ENCODE measurements at regions not wholly inside any gene's neighbourhood (a gene's known extent, or its start where the extent isn't known, plus 50 kb on each side); places are given as distances from the start of the nearest gene placed in this dataset.

GRCh38 chr16:86391984-86392383 is 118.3 kb upstream of the FOXF1 start:
- DNase-seq (ENCODE audit: low read depth) (peak; percentile 79), FAIRE-seq (peak; percentile 60)
- Histone ChIP-seq H3K4me2 (ENCODE audit: low read length) (peak overlapping the region; percentile 64), H2AFZ (ENCODE audit: low read depth, low read length) (no peak overlapping the region), H3K4me1 (ENCODE audit: insufficient read depth, low read length) (peaks cover 36% of the 10 kb centered on the region), H3K4me3 (ENCODE audit: insufficient read depth, low read depth, low read length) (no peak overlapping the region), H3K9me3 (ENCODE audit: insufficient read depth, low read depth, low read length) (peaks cover 8% of the 10 kb centered on the region), H4K20me1 (ENCODE audit: insufficient read depth, low read length) (no peaks in the 10 kb centered on the region), H3K79me2 (ENCODE audit: insufficient read depth, low read length) (no peaks in the 10 kb centered on the region), H3K9ac (ENCODE audit: low read length) (peak overlapping the region; percentile 44), H3K27ac (ENCODE audit: low read depth, low read length) (peak overlapping the region; percentile 61), H3K36me3 (ENCODE audit: insufficient read depth, low read length) (no peaks in the 10 kb centered on the region), H3K27me3 (ENCODE audit: insufficient read depth, low read length) (no peaks in the 10 kb centered on the region)
- Mint-ChIP-seq H3K4me3 (ENCODE audit: unreplicated experiment) (no peak overlapping the region), H3K27ac (ENCODE audit: unreplicated experiment) (no peak overlapping the region), H3K36me3 (ENCODE audit: low read depth, unreplicated experiment) (no peaks in the 10 kb centered on the region), H3K4me1 (ENCODE audit: low read depth, unreplicated experiment) (peaks cover 30% of the 10 kb centered on the region), H3K9me3 (ENCODE audit: unreplicated experiment) (peaks cover 3% of the 10 kb centered on the region), H3K27me3 (ENCODE audit: low read depth, unreplicated experiment) (peaks cover 3% of the 10 kb centered on the region)
- no peak for TF ChIP-seq EZH2 (IDR thresholded peaks at IDR 0.05; ENCODE audit: insufficient read depth, low read length)
- TF ChIP-seq, protein P1, sequence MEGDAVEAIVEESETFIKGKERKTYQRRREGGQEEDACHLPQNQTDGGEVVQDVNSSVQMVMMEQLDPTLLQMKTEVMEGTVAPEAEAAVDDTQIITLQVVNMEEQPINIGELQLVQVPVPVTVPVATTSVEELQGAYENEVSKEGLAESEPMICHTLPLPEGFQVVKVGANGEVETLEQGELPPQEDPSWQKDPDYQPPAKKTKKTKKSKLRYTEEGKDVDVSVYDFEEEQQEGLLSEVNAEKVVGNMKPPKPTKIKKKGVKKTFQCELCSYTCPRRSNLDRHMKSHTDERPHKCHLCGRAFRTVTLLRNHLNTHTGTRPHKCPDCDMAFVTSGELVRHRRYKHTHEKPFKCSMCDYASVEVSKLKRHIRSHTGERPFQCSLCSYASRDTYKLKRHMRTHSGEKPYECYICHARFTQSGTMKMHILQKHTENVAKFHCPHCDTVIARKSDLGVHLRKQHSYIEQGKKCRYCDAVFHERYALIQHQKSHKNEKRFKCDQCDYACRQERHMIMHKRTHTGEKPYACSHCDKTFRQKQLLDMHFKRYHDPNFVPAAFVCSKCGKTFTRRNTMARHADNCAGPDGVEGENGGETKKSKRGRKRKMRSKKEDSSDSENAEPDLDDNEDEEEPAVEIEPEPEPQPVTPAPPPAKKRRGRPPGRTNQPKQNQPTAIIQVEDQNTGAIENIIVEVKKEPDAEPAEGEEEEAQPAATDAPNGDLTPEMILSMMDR (IDR thresholded peaks at IDR 0.05; ENCODE audit: insufficient read depth, low read depth, low read length), result no peak

- Histone ChIP-seq H3K4me2 (ENCODE audit: low read length) (peak overlapping the region; percentile 64), H3K4me1 (ENCODE audit: insufficient read depth, low read length) (peaks cover 34% of the 10 kb centered on the region), H2AFZ (ENCODE audit: low read depth, low read length) (no peak overlapping the region), H3K27me3 (ENCODE audit: insufficient read depth, low read length) (no peaks in the 10 kb centered on the region), H3K27ac (ENCODE audit: low read depth, low read length) (peak overlapping the region; percentile 61), H3K9me3 (ENCODE audit: insufficient read depth, low read depth, low read length) (peaks cover 8% of the 10 kb centered on the region), H4K20me1 (ENCODE audit: insufficient read depth, low read length) (no peaks in the 10 kb centered on the region), H3K4me3 (ENCODE audit: insufficient read depth, low read depth, low read length) (no peak overlapping the region), H3K9ac (ENCODE audit: low read length) (peak overlapping the region; percentile 32), H3K36me3 (ENCODE audit: insufficient read depth, low read length) (no peaks in the 10 kb centered on the region), H3K79me2 (ENCODE audit: insufficient read depth, low read length) (no peaks in the 10 kb centered on the region)
- H3K4me1 Mint-ChIP-seq (ENCODE audit: low read depth, unreplicated experiment), result peaks cover 29% of the 10 kb centered on the region
- DNase-seq (ENCODE audit: low read depth), result peak; percentile 49
- FAIRE-seq, result no peak
- H3K4me3 Mint-ChIP-seq (ENCODE audit: unreplicated experiment), result no peak overlapping the region
- no peak for TF ChIP-seq EZH2 (IDR thresholded peaks at IDR 0.05; ENCODE audit: insufficient read depth, low read length)
- TF ChIP-seq, protein P1 (IDR thresholded peaks at IDR 0.05; ENCODE audit: insufficient read depth, low read depth, low read length), result no peak
- peaks cover 3% of the 10 kb centered on the region for H3K27me3 Mint-ChIP-seq (ENCODE audit: low read depth, unreplicated experiment)
- H3K9me3 Mint-ChIP-seq (ENCODE audit: unreplicated experiment), result peaks cover 3% of the 10 kb centered on the region
- no peak overlapping the region for H3K27ac Mint-ChIP-seq (ENCODE audit: unreplicated experiment)
- H3K36me3 Mint-ChIP-seq (ENCODE audit: low read depth, unreplicated experiment), result no peaks in the 10 kb centered on the region
These were observed 117.7 kb upstream of the FOXF1 start for GRCh38 chr16:86392436-86393152.

Data from astrocyte (in vitro differentiated cells and primary cell).